Activated T-cell treated with anti-CD3 and anti-CD28 coated beads, Interleukin-2, amount 50 U/mL, for 72 hours (primary cell): ENCODE measurements at regions not wholly inside any gene's neighbourhood (a gene's known extent, or its start where the extent isn't known, plus 50 kb on each side); places are given as distances from the start of the nearest gene placed in this dataset.

Experiments
- ATAC-seq, 2 donors: fragments of 150-1000 bp; cut with Tn5 transposase; replicated peaks in 1 of 2; 2 replicates each; pipeline ENCODE4 v1.10.0; 2021; ENCODE audit warnings: moderate library complexity in 2 of 2, mild to moderate bottlenecking in 1 of 2
- DNase-seq, 2 donors: peaks; one replicate each; pipeline ENCODE4 v3.0.0; 2021 to 2022; ENCODE audit warnings: mixed read lengths in 1 of 2
- H3K27ac Mint-ChIP-seq: one replicate; pipeline ENCODE4 v1.8.0; 2022; ENCODE audit warnings: mild to moderate bottlenecking, moderate library complexity, mixed read lengths
- H3K27me3 Mint-ChIP-seq: one replicate; pipeline ENCODE4 v1.8.0; 2022; ENCODE audit warnings: low read depth, mixed read lengths
- H3K36me3 Mint-ChIP-seq, 2 donors: one replicate each; pipeline ENCODE4 v1.8.0; 2022; ENCODE audit warnings: mixed read lengths in 2 of 2, mild to moderate bottlenecking in 1 of 2; ENCODE audit not compliant: insufficient read depth in 2 of 2
- H3K4me1 Mint-ChIP-seq: one replicate; pipeline ENCODE4 v1.8.0; 2022; ENCODE audit warnings: low read depth, mixed read lengths
- H3K4me3 Mint-ChIP-seq, 2 donors: one replicate each; pipeline ENCODE4 v1.8.0; 2022; ENCODE audit warnings: mild to moderate bottlenecking in 2 of 2, mixed read lengths in 2 of 2, moderate library complexity in 2 of 2
- H3K9me3 Mint-ChIP-seq, 2 donors: one replicate each; pipeline ENCODE4 v1.8.0; 2022; ENCODE audit warnings: mixed read lengths in 2 of 2

DNA sequence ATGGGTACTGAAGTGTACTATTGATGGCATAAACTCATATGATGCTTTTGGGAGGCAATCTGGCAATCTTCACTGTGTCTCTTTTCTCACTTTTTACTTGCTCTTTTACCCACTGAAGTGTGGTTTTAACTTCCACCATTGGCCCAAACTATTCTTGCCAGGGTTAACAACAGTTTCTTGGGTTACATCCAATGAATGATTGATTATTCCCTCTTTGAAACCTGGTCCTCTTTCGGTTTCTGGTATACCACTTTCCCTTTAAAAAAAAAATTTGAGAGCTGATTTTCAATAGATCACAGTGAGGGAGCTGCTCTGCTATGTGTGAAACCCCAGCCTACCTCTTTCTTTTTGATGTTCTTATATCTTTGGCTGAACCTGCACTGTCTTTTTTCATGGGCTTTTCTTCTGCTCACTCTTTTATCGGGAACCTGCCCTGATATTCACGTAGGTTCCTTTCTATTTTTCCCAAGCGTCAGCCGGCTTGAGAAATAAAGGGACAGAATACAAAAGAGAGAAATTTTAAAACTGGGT, 56.1 kb upstream of the OR4E1 start:
- H3K4me1 Mint-ChIP-seq, result peaks cover 20% of the 10 kb centered on the region
- peak overlapping the region; percentile 65 for H3K27ac Mint-ChIP-seq
- no peaks in the 10 kb centered on the region for H3K36me3 Mint-ChIP-seq
- DNase-seq (no peak), ATAC-seq (no peak)
- H3K4me3 Mint-ChIP-seq, result peak overlapping the region; percentile 58 to 75
- H3K9me3 Mint-ChIP-seq, result no peaks in the 10 kb centered on the region
- H3K27me3 Mint-ChIP-seq, result peaks cover 22% of the 10 kb centered on the region

DNA sequence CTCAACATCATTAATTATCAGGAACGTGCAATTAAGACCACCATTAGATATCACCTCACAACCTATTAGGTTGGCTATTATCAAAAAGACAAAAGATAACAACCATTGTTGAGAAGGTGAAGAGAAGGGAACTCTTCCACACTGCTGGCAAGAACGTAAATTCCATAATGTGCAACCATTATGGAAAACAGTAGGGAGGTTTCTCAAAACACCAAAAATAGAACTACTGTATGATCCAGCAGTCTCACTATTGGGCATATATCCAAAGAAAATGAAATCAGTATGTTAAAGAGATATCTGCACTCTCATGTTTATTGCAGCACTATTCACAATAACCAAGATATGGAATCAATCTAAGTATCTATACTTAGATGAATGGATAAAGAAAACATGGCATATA, 51.6 kb upstream of the OR4E1 start:
- no peaks in the 10 kb centered on the region for H3K9me3 Mint-ChIP-seq
- H3K4me1 Mint-ChIP-seq, result peaks cover 12% of the 10 kb centered on the region
- ATAC-seq, result no peak
- peaks cover 26% of the 10 kb centered on the region for H3K27me3 Mint-ChIP-seq
- no peak for DNase-seq
- no peaks in the 10 kb centered on the region for H3K36me3 Mint-ChIP-seq
- no peak overlapping the region for H3K4me3 Mint-ChIP-seq
- no peak overlapping the region for H3K27ac Mint-ChIP-seq

DNA sequence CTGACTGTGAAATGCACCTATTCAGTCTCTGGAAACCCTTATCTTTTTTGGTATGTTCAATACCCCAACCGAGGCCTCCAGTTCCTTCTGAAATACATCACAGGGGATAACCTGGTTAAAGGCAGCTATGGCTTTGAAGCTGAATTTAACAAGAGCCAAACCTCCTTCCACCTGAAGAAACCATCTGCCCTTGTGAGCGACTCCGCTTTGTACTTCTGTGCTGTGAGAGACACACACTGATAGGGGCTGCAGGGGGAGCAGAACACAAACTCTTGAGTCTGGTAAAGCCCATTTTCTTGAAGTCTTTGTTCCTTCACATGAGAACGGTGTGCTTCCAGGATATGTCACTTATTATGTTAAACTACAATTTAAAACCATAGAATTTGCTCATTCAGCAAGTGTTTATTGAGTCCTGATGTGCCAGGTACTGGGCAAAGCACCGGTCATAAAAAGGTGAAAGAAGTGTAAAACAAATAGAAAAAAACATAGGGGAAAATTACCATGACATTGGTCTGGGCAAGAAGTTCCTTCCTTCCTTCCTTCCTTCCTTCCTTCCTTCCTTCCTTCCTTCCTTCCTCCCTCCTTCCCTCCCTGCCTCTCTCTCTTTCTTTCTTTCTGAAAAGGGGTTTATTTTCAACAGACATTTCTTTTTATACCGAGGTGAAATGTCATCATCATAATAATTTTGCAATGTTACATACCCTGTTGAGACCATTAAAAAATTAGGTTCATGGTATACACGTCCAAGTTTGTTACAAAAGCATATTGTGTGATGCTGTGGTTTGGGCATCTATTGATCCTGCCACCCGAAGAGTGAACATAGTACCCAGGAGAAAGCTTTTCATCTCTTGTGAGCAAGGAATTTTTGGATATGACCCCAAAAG, 50.7 kb upstream of the OR4E1 start:
- ATAC-seq (no peak), DNase-seq (no peak)
- H3K4me1 Mint-ChIP-seq, result peaks cover 2% of the 10 kb centered on the region
- H3K4me3 Mint-ChIP-seq, result peak overlapping the region; percentile 64 to 65
- no peaks in the 10 kb centered on the region for H3K36me3 Mint-ChIP-seq
- H3K9me3 Mint-ChIP-seq, result no peaks in the 10 kb centered on the region
- peak overlapping the region; percentile 11 for H3K27ac Mint-ChIP-seq
- H3K27me3 Mint-ChIP-seq, result peaks cover 24% of the 10 kb centered on the region

DNA sequence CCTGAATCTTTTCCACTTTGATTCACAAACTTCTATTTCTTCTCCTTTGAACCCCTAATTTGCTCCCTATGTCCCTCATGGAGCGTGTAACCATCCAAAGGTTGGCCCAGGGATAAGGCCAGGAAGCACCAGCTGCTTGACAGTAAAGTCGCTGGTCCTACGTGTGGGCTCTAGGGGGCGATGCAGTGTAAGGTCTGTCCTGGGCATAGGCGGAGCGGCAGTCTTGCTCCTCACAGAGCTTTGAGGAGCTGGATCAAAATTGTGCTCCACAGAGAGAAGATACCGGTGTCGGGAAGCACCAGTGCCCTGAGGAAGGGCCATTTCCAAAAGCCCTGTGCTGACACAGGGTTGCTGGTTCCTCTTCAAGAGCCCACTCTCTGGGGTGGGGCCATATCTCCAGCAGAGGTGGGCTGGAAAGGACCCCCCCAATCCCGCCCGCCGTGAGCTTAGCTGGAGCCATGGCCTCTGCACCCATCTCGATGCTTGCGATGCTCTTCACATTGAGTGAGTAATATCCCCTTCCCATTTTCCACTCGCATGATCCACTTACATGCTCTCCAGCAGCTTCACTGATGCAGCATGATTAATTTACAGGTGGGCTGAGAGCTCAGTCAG, 49.9 kb upstream of the OR4E1 start:
- Mint-ChIP-seq H3K4me1 (no peaks in the 10 kb centered on the region), H3K27ac (peak overlapping the region; percentile 81), H3K9me3 (no peaks in the 10 kb centered on the region), H3K4me3 (peak overlapping the region; percentile 64 to 65), H3K36me3 (no peaks in the 10 kb centered on the region), H3K27me3 (peaks cover 32% of the 10 kb centered on the region)
- DNase-seq (peak; percentile 52 to 54), ATAC-seq (peak; percentile 82)
